K562 (cell line): ENCODE measurements at regions not wholly inside any gene's neighbourhood (a gene's known extent, or its start where the extent isn't known, plus 50 kb on each side); places are given as distances from the start of the nearest gene placed in this dataset.

Experiments
- ATAC-seq: fragments of 200-7000 bp; cut with Tn5 transposase; 3 replicates; pipeline ENCODE4 v1.9.1; 2020; ENCODE audit warnings: moderate library complexity
- BruUV-seq: library from RNA; stranded (reverse); fragments of 400-500 nt; replicated peaks from 2 replicates; lab custom pipeline; 2021; lab: Mats Ljungman, UMichigan
- CTCF ChIA-PET: fragments of 300-600 bp; formaldehyde crosslinking; extraction: SDS; loops from one replicate; lab custom pipeline; 2021; ENCODE audit warnings: low intra/inter-chr PET ratio; lab: Yijun Ruan, JAX
- POLR2A ChIA-PET: fragments of 300-600, 350-650 bp; sonication (Branson Sonifier 250); formaldehyde crosslinking; extraction: SDS; loops from one replicate; lab custom pipeline; 2021; ENCODE audit warnings: antibody characterized with exemption, inconsistent platforms; lab: Yijun Ruan, JAX
- DNase-seq, 4 experiments: peaks; one replicate each; pipeline versions ENCODE4 v3.0.0 to v3.0.0-alpha.2; 2011 to 2018; ENCODE audit warnings: low spot score in 3 of 4, mixed read lengths in 3 of 4; ENCODE audit errors: extremely low read depth in 1 of 4
- FAIRE-seq: peaks from 2 replicates; lab custom pipeline; 2011; peaks lifted over from hg19 to GRCh38; lab: Jason Lieb, UNC
- H2AFZ ChIP-seq: 2 replicates; pipeline ENCODE4 v1.6.0; 2011; ENCODE audit warnings: low read depth, low read length, control low read depth, inconsistent platforms
- H3K27ac ChIP-seq: fragments of 200-600 bp; 3 replicates; pipeline ENCODE4 v1.8.0; 2011; ENCODE audit warnings: low read depth, mild to moderate bottlenecking, control low read depth, inconsistent platforms, low read length, moderate library complexity, mixed read lengths; ENCODE audit errors: extremely low read depth
- H3K27me3 ChIP-seq, 2 experiments: fragments of 300-600 bp in 1 of 2; 2 replicates in 1 of 2; 3 replicates in 1 of 2; pipeline versions ENCODE4 v1.6.0 to v1.8.0; 2011; ENCODE audit warnings: inconsistent platforms in 2 of 2, low read length in 2 of 2, mild to moderate bottlenecking in 1 of 2, mixed read lengths in 1 of 2, moderate library complexity in 1 of 2; ENCODE audit not compliant: control insufficient read depth in 2 of 2, insufficient read depth in 2 of 2
- H3K36me3 ChIP-seq: fragments of 300-600 bp; 3 replicates; pipeline ENCODE4 v1.8.0; 2011; ENCODE audit warnings: mild to moderate bottlenecking, low read length, inconsistent platforms; ENCODE audit not compliant: control insufficient read depth, insufficient read depth
- H3K4me1 ChIP-seq, 2 experiments: fragments of 200-600 bp in 1 of 2; replicated peaks in 1 of 2; 2 replicates in 1 of 2; 3 replicates in 1 of 2; pipeline versions ENCODE4 v1.5.1 to v1.8.0; 2011; ENCODE audit warnings: inconsistent platforms in 2 of 2, low read length in 2 of 2, mild to moderate bottlenecking in 1 of 2, mixed read lengths in 1 of 2, moderate library complexity in 1 of 2; ENCODE audit not compliant: control insufficient read depth in 2 of 2, insufficient read depth in 2 of 2
- H3K4me2 ChIP-seq: 2 replicates; pipeline ENCODE4 v1.6.1; 2011; ENCODE audit warnings: low read length, control low read depth, inconsistent platforms, mixed read lengths; ENCODE audit not compliant: insufficient read depth
- H3K4me3 ChIP-seq: fragments of 200-600 bp; sonication (generic), shearing (Covaris generic); 2 replicates; pipeline ENCODE4 v1.5.1; 2016; ENCODE audit warnings: control low read depth, inconsistent platforms
- H3K79me2 ChIP-seq: fragments of 200-600 bp; 3 replicates; pipeline ENCODE4 v1.8.0; 2011; ENCODE audit warnings: low read length, inconsistent platforms; ENCODE audit not compliant: control insufficient read depth, insufficient read depth
- H3K9ac ChIP-seq, 2 experiments: 2 replicates each; pipeline versions ENCODE4 v1.6.0 to v1.6.1; 2011; ENCODE audit warnings: low read depth in 2 of 2, low read length in 2 of 2, control low read depth in 1 of 2, inconsistent platforms in 1 of 2, mild to moderate bottlenecking in 1 of 2, mixed read lengths in 1 of 2; ENCODE audit not compliant: insufficient read depth in 1 of 2
- H3K9me1 ChIP-seq: one replicate; pipeline ENCODE4 v1.6.0; 2011; ENCODE audit warnings: inconsistent platforms, mild to moderate bottlenecking, low read length, moderate library complexity; ENCODE audit not compliant: control insufficient read depth, insufficient read depth
- H3K9me3 ChIP-seq: replicated peaks from 2 replicates; pipeline ENCODE4 v1.5.1; 2011; ENCODE audit warnings: low read depth, low read length, inconsistent platforms; ENCODE audit not compliant: control insufficient read depth, insufficient read depth
- H4K20me1 ChIP-seq: replicated peaks from 2 replicates; pipeline ENCODE4 v1.6.1; 2011; ENCODE audit warnings: low read length, inconsistent platforms, mixed read lengths; ENCODE audit not compliant: control insufficient read depth, insufficient read depth
- CBX1 ChIP-seq: sonication (generic); IDR thresholded peaks from 2 replicates; pipeline ENCODE4 v1.6.1; 2016; ENCODE audit warnings: antibody characterized with exemption, low read depth, mild to moderate bottlenecking
- COPS2 ChIP-seq: fragments of 450-650 bp; conservative IDR thresholded peaks from 2 replicates; pipeline ENCODE4 v1.6.1; 2016; ENCODE audit warnings: mild to moderate bottlenecking, moderate library complexity
- EHMT2 ChIP-seq: fragments of 450-650 bp; IDR thresholded peaks from 2 replicates; pipeline ENCODE4 v1.6.1; 2018; ENCODE audit warnings: antibody characterized with exemption
- FOS ChIP-seq: IDR thresholded peaks from 3 replicates; pipeline ENCODE4 v1.6.1; 2011; ENCODE audit not compliant: insufficient read length; ENCODE audit errors: extremely low read depth
- GTF3C2 ChIP-seq: IDR thresholded peaks from 3 replicates; pipeline ENCODE4 v1.6.1; 2011; ENCODE audit warnings: borderline replicate concordance, mild to moderate bottlenecking, moderate library complexity; ENCODE audit not compliant: insufficient read length; ENCODE audit errors: extremely low read depth
- KAT8 ChIP-seq: fragments of 450-650 bp; IDR thresholded peaks from 2 replicates; pipeline ENCODE4 v1.6.1; 2016; ENCODE audit warnings: low read depth, mild to moderate bottlenecking
- MTF1 ChIP-seq: fragments of 250-450 bp; sonication (Bioruptor Pico); IDR thresholded peaks from 2 replicates; pipeline ENCODE4 v1.9.0; 2021; ENCODE audit warnings: moderate library complexity, mild to moderate bottlenecking, inconsistent platforms, borderline replicate concordance
- RBM17 ChIP-seq: fragments of 200-400 bp; formaldehyde crosslinking; IDR thresholded peaks from 2 replicates; pipeline ENCODE4 v1.6.1; 2017; ENCODE audit warnings: low read depth, mild to moderate bottlenecking, low read length, borderline replicate concordance
- SMAD4 ChIP-seq: fragments of 250-450 bp; sonication (Bioruptor Pico); conservative IDR thresholded peaks from 2 replicates; pipeline ENCODE4 v1.8.0; 2021; ENCODE audit warnings: inconsistent platforms, mild to moderate bottlenecking, moderate library complexity
- ZNF57 ChIP-seq: fragments of 450-650 bp; formaldehyde crosslinking; IDR thresholded peaks from 2 replicates; pipeline ENCODE4 v1.4.0; 2020; ENCODE audit warnings: mild to moderate bottlenecking, moderate library complexity
- WGBS: fragments of 100-300 bp; shearing (Covaris generic); methylation state at CpG from one replicate; pipeline ENCODE4 v1.1.6; 2016; ENCODE audit warnings: low coverage, mixed read lengths; ENCODE audit not compliant: insufficient coverage; ENCODE audit errors: missing lambda C conversion rate; 5-methylcytosine and 5-hydroxymethylcytosine counted together
- in situ Hi-C: fragments of 300-500 bp; cut with MboI; formaldehyde crosslinking; loops from 4 replicates; pipeline ENCODE4 v1.15.0; 2018; ENCODE audit warnings: inconsistent platforms, mixed read lengths
- intact Hi-C: fragments of 100-400 bp; cut with micrococcal nuclease; formaldehyde crosslinking; loops from 2 replicates; pipeline ENCODE4 v1.14.2; 2022

- intact Hi-C loops, result no loop called here
- Histone ChIP-seq H3K4me2 (no peak overlapping the region), H3K27ac (no peak overlapping the region), H3K27me3 (no peaks in the 10 kb centered on the region), H3K9me1 (no peaks in the 10 kb centered on the region), H3K36me3 (no peaks in the 10 kb centered on the region), H3K4me3 (no peak overlapping the region), H4K20me1 (no peaks in the 10 kb centered on the region), H3K79me2 (no peaks in the 10 kb centered on the region), H3K9me3 (no peaks in the 10 kb centered on the region), H3K4me1 (no peaks in the 10 kb centered on the region), H2AFZ (no peak overlapping the region), H3K9ac (no peak overlapping the region)
- ATAC-seq (no peak), DNase-seq (no peak), FAIRE-seq (no peak)
- POLR2A ChIA-PET, result no interaction called here
- in situ Hi-C loops, result no loop called here
- TF ChIP-seq KAT8 (no peak), FOS (no peak), GTF3C2 (no peak), RBM17 (no peak), ZNF57 (CRISPR knock-in tag) (no peak), EHMT2 (no peak), COPS2 (no peak), CBX1 (no peak), MTF1 (CRISPR knock-in tag) (no peak), SMAD4 (CRISPR knock-in tag) (no peak)
- BruUV-seq, result no TSS peak
- 2% methylated on average over 3 of the region's 3 CpGs for WGBS
- CTCF ChIA-PET, result no interaction called here
Measured at GRCh38 chr5:165665735-165666400, 2160.4 kb downstream of the MAT2B start.
